Liver (tissue), 8 donors: ENCODE measurements at regions not wholly inside any gene's neighbourhood (a gene's known extent, or its start where the extent isn't known, plus 50 kb on each side); places are given as distances from the start of the nearest gene placed in this dataset.

Experiments
- DNase-seq: peaks from one replicate; pipeline ENCODE4 v3.0.0-alpha.2; 2017; ENCODE audit warnings: low spot score
- H3K27ac ChIP-seq, 2 donors: one replicate each; pipeline ENCODE4 v1.7.0; 2013; ENCODE audit warnings: inconsistent platforms in 2 of 2, low read length in 2 of 2, control low read depth in 1 of 2, low read depth in 1 of 2, mild to moderate bottlenecking in 1 of 2
- H3K27me3 ChIP-seq, 4 donors: one replicate each; pipeline versions ENCODE4 v1.6.1 to v1.7.0; 2013; ENCODE audit warnings: low read length in 3 of 4, inconsistent platforms in 1 of 4, mild to moderate bottlenecking in 1 of 4, moderate library complexity in 1 of 4; ENCODE audit not compliant: control insufficient read depth in 4 of 4, insufficient read depth in 4 of 4
- H3K36me3 ChIP-seq, 4 donors: one replicate each; pipeline versions ENCODE4 v1.6.1 to v1.7.0; 2013; ENCODE audit warnings: low read length in 3 of 4, mild to moderate bottlenecking in 3 of 4, low read depth in 1 of 4, moderate library complexity in 1 of 4; ENCODE audit not compliant: control insufficient read depth in 4 of 4, insufficient read depth in 3 of 4
- H3K4me1 ChIP-seq, 4 donors: one replicate each; pipeline versions ENCODE4 v1.6.1 to v1.7.0; 2013; ENCODE audit warnings: low read length in 3 of 4, mild to moderate bottlenecking in 3 of 4, moderate library complexity in 1 of 4; ENCODE audit not compliant: control insufficient read depth in 4 of 4, insufficient read depth in 4 of 4
- H3K4me3 ChIP-seq, 3 donors: one replicate each; pipeline versions ENCODE4 v1.6.1 to v1.7.0; 2013; ENCODE audit warnings: low read length in 3 of 3, control low read depth in 1 of 3, low read depth in 1 of 3, mild to moderate bottlenecking in 1 of 3
- H3K9ac ChIP-seq, 2 donors: one replicate each; pipeline ENCODE4 v1.7.0; 2013; ENCODE audit warnings: low read length in 2 of 2, mild to moderate bottlenecking in 2 of 2, moderate library complexity in 2 of 2, control low read depth in 1 of 2, low read depth in 1 of 2
- H3K9me3 ChIP-seq, 4 donors: one replicate each; pipeline versions ENCODE4 v1.6.1 to v1.7.0; 2013; ENCODE audit warnings: low read length in 3 of 4; ENCODE audit not compliant: control insufficient read depth in 4 of 4
- ATF3 ChIP-seq: IDR thresholded peaks from 2 replicates; pipeline ENCODE4 v1.6.1; 2016; ENCODE audit warnings: antibody characterized with exemption
- EGR1 ChIP-seq, 2 donors: IDR thresholded peaks; 2 replicates each; pipeline ENCODE4 v1.6.1; 2016 to 2018; ENCODE audit warnings: antibody characterized with exemption in 2 of 2, low read depth in 2 of 2
- FOXA1 ChIP-seq: IDR thresholded peaks from 2 replicates; pipeline ENCODE4 v1.6.1; 2016; ENCODE audit warnings: antibody characterized with exemption
- GABPA ChIP-seq, 2 donors: IDR thresholded peaks in 1 of 2; conservative IDR thresholded peaks in 1 of 2; 2 replicates each; pipeline ENCODE4 v1.6.1; 2016; ENCODE audit warnings: antibody characterized with exemption in 2 of 2, mild to moderate bottlenecking in 1 of 2, moderate library complexity in 1 of 2
- HNF4A ChIP-seq, 2 donors: conservative IDR thresholded peaks; 2 replicates each; pipeline ENCODE4 v1.6.1; 2016; ENCODE audit warnings: antibody characterized with exemption in 2 of 2, mild to moderate bottlenecking in 2 of 2
- HNF4G ChIP-seq: IDR thresholded peaks from 2 replicates; pipeline ENCODE4 v1.6.1; 2016; ENCODE audit warnings: antibody characterized with exemption
- JUND ChIP-seq, 2 donors: IDR thresholded peaks; 2 replicates each; pipeline ENCODE4 v1.6.1; 2016; ENCODE audit warnings: antibody characterized with exemption in 2 of 2
- NR2F2 ChIP-seq: IDR thresholded peaks from 2 replicates; pipeline ENCODE4 v1.6.1; 2016; ENCODE audit warnings: antibody characterized with exemption
- RAD21 ChIP-seq, 2 donors: IDR thresholded peaks; 2 replicates each; pipeline ENCODE4 v1.6.1; 2016; ENCODE audit warnings: antibody characterized with exemption in 2 of 2, mild to moderate bottlenecking in 2 of 2
- RXRA ChIP-seq, 2 donors: IDR thresholded peaks; 2 replicates each; pipeline ENCODE4 v1.6.1; 2017 to 2018; ENCODE audit warnings: antibody characterized with exemption in 2 of 2, mild to moderate bottlenecking in 1 of 2
- SP1 ChIP-seq: IDR thresholded peaks from 2 replicates; pipeline ENCODE4 v1.6.1; 2018; ENCODE audit warnings: antibody characterized with exemption, mild to moderate bottlenecking
- TAF1 ChIP-seq: conservative IDR thresholded peaks from 2 replicates; pipeline ENCODE4 v1.6.1; 2016; ENCODE audit warnings: antibody characterized with exemption, mild to moderate bottlenecking
- YY1 ChIP-seq: IDR thresholded peaks from 2 replicates; pipeline ENCODE4 v1.6.1; 2016; ENCODE audit warnings: antibody characterized with exemption, mild to moderate bottlenecking
- ZBTB33 ChIP-seq: IDR thresholded peaks from 2 replicates; pipeline ENCODE4 v1.6.1; 2016; ENCODE audit warnings: antibody characterized with exemption
- WGBS: extraction: QIAGEN DNeasy Blood & Tissue Kit; methylation state at CpG from one replicate; pipeline ENCODE4 v1.1.7; 2013; 5-methylcytosine and 5-hydroxymethylcytosine counted together
- TF ChIP-seq, protein P1 (sequence below): IDR thresholded peaks from 2 replicates; pipeline ENCODE4 v1.6.1; 2016; ENCODE audit warnings: antibody characterized with exemption
- TF ChIP-seq, protein P2 (sequence below): IDR thresholded peaks from 2 replicates; pipeline ENCODE4 v1.6.1; 2016; ENCODE audit warnings: antibody characterized with exemption, mild to moderate bottlenecking
- TF ChIP-seq, protein P3 (sequence below): fragments of 150-350 bp; IDR thresholded peaks from 2 replicates; pipeline ENCODE4 v1.5.1; 2017; ENCODE audit warnings: improper control_type of control experiment, low read depth, low read length; ENCODE audit not compliant: missing input control
- donor health status: healthy.
- donor health status: healthy.
- donor health status: healthy.
- donor health status: healthy.
- donor health status: healthy.

DNA sequence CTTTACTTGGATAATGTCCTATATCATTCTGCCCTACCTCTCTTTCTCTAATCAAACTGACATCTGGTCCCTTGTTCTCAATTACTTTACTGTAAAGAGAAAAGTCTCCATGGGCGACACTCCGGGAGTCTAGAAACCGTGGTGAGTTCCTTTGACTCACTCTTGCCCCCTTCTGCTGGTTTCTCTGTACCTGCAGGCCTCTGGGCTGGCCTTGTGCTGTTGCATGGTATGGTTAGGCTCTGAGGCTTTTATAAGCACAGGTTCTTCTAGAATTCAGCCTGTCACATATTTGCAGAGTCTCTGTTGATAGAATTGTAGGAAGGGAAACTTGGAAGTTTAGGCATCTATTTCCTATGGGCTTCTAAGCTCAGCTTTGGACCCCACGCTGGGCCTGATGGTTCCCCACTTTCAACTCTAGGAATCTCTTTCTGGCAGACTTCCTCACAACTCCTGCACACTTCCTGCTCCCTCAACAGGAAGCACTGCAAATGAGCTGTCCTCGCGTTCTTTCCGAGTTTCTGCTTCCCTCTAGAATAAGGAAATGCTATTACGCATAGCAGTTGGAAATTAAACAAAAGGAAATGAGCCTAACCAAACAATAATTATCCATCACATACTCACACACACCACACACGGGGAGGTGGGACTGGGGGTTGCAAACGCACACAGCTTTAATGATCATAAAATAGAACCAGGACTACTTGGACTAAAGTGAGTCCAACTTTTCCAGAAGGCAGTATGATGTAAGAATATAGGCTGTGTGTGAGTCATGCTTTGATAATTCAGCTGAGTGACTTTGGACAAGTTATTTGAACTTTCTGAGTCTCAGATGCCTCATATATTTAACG is 683.3 kb downstream of the QKI start (continued):
- TF ChIP-seq ZBTB33, result no peak
- no peak for TF ChIP-seq FOXA1
- TF ChIP-seq RAD21 (IDR thresholded peaks at IDR 0.05), result no peak
- no peak for TF ChIP-seq HNF4G
- no peak for TF ChIP-seq TAF1

DNA sequence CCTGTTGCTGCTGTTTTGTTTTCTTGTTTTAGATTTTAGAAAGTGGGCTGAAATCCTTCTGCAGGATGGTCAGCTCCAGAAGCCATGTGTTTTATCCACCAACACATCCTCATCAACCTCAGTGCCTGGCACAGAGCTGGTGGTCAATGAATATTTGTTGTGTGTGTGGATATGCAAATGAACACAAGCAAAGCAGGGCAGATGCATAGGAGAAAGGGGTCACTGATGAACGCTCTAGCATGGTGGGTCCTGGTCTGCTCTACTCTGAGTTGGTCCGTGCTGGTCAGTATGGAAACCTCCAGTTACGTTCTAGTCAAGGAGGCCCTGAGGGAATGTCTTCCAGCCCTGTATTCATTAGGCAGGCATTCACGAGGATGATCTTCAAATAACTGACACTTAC is 682.5 kb downstream of the QKI start:
- no peak overlapping the region for H3K4me3 ChIP-seq
- H3K4me1 ChIP-seq, result no peaks in the 10 kb centered on the region
- no peak for DNase-seq
- H3K9ac ChIP-seq, result no peak overlapping the region
- WGBS, result 81% methylated on average over 4 of the region's 4 CpGs
- no peaks in the 10 kb centered on the region for H3K27me3 ChIP-seq
- no peaks in the 10 kb centered on the region for H3K36me3 ChIP-seq
- no peak overlapping the region for H3K27ac ChIP-seq
- no peaks in the 10 kb centered on the region for H3K9me3 ChIP-seq
- TF ChIP-seq HNF4G, result no peak
- no peak for TF ChIP-seq HNF4A (conservative IDR thresholded peaks at IDR 0.05)
- TF ChIP-seq YY1, result no peak
- no peak for TF ChIP-seq RXRA (IDR thresholded peaks at IDR 0.05)
- TF ChIP-seq, protein P1, sequence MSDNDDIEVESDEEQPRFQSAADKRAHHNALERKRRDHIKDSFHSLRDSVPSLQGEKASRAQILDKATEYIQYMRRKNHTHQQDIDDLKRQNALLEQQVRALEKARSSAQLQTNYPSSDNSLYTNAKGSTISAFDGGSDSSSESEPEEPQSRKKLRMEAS, result no peak
- TF ChIP-seq NR2F2, result no peak

- Histone ChIP-seq H3K4me3 (no peak overlapping the region), H3K27me3 (no peaks in the 10 kb centered on the region), H3K36me3 (no peaks in the 10 kb centered on the region), H3K4me1 (no peaks in the 10 kb centered on the region), H3K27ac (no peak overlapping the region), H3K9ac (no peak overlapping the region), H3K9me3 (no peaks in the 10 kb centered on the region)
- DNase-seq, result no peak
- no peak for TF ChIP-seq GABPA (IDR thresholded peaks at IDR 0.05 in 1 of 2, conservative IDR thresholded peaks at IDR 0.05 in 1 of 2)
- no peak for TF ChIP-seq ZBTB33
- no peak for TF ChIP-seq SP1
- TF ChIP-seq RAD21 (IDR thresholded peaks at IDR 0.05), result no peak
- TF ChIP-seq, protein P2, sequence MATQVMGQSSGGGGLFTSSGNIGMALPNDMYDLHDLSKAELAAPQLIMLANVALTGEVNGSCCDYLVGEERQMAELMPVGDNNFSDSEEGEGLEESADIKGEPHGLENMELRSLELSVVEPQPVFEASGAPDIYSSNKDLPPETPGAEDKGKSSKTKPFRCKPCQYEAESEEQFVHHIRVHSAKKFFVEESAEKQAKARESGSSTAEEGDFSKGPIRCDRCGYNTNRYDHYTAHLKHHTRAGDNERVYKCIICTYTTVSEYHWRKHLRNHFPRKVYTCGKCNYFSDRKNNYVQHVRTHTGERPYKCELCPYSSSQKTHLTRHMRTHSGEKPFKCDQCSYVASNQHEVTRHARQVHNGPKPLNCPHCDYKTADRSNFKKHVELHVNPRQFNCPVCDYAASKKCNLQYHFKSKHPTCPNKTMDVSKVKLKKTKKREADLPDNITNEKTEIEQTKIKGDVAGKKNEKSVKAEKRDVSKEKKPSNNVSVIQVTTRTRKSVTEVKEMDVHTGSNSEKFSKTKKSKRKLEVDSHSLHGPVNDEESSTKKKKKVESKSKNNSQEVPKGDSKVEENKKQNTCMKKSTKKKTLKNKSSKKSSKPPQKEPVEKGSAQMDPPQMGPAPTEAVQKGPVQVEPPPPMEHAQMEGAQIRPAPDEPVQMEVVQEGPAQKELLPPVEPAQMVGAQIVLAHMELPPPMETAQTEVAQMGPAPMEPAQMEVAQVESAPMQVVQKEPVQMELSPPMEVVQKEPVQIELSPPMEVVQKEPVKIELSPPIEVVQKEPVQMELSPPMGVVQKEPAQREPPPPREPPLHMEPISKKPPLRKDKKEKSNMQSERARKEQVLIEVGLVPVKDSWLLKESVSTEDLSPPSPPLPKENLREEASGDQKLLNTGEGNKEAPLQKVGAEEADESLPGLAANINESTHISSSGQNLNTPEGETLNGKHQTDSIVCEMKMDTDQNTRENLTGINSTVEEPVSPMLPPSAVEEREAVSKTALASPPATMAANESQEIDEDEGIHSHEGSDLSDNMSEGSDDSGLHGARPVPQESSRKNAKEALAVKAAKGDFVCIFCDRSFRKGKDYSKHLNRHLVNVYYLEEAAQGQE, result no peak
- no peak for TF ChIP-seq FOXA1
- no peak for TF ChIP-seq JUND (IDR thresholded peaks at IDR 0.05)
- no peak for TF ChIP-seq HNF4A (conservative IDR thresholded peaks at IDR 0.05)
- TF ChIP-seq RXRA (IDR thresholded peaks at IDR 0.05), result no peak
- no peak for TF ChIP-seq NR2F2
- TF ChIP-seq ATF3, result no peak
- TF ChIP-seq, protein P3, sequence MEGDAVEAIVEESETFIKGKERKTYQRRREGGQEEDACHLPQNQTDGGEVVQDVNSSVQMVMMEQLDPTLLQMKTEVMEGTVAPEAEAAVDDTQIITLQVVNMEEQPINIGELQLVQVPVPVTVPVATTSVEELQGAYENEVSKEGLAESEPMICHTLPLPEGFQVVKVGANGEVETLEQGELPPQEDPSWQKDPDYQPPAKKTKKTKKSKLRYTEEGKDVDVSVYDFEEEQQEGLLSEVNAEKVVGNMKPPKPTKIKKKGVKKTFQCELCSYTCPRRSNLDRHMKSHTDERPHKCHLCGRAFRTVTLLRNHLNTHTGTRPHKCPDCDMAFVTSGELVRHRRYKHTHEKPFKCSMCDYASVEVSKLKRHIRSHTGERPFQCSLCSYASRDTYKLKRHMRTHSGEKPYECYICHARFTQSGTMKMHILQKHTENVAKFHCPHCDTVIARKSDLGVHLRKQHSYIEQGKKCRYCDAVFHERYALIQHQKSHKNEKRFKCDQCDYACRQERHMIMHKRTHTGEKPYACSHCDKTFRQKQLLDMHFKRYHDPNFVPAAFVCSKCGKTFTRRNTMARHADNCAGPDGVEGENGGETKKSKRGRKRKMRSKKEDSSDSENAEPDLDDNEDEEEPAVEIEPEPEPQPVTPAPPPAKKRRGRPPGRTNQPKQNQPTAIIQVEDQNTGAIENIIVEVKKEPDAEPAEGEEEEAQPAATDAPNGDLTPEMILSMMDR, result no peak
- no peak for TF ChIP-seq EGR1 (IDR thresholded peaks at IDR 0.05; ENCODE audit: low read depth in 2 of 2)
- TF ChIP-seq TAF1, result no peak
- TF ChIP-seq YY1, result no peak
- TF ChIP-seq, protein P1, result no peak
- 84% methylated on average over 3 of the region's 3 CpGs for WGBS
Measured at GRCh38 chr6:164095056-164095455, 680.5 kb downstream of the QKI start.
